Testis (tissue), 2 donors: ENCODE measurements at regions not wholly inside any gene's neighbourhood (a gene's known extent, or its start where the extent isn't known, plus 50 kb on each side); places are given as distances from the start of the nearest gene placed in this dataset.

ENCODE experiments used
- CTCF ChIP-seq, 3 experiments: fragments of 450-650 bp in 2 of 3; fragments of 200-600 bp in 1 of 3; sonication (generic) in 1 of 3; IDR thresholded peaks; one replicate each; pipeline ENCODE4 v1.5.1; 2016 to 2019; ENCODE audit warnings: antibody characterized with exemption in 3 of 3, mild to moderate bottlenecking in 2 of 3, moderate library complexity in 1 of 3
- POLR2A ChIP-seq: fragments of 450-650 bp; IDR thresholded peaks from one replicate; pipeline ENCODE4 v1.6.1; 2017; ENCODE audit warnings: antibody characterized with exemption, mild to moderate bottlenecking, moderate library complexity

GRCh38 chr1:209318181-209319056 lies 265.1 kb upstream of the CAMK1G start:
- TF ChIP-seq CTCF (IDR thresholded peaks at IDR 0.05) (no peak), POLR2A (no peak)
